ENCODE measurements at regions not wholly inside any gene's neighbourhood (a gene's known extent, or its start where the extent isn't known, plus 50 kb on each side); places are given as distances from the start of the nearest gene placed in this dataset.
"Not testable (repeated sequence)": the region's sequence is repeated elsewhere in the genome, so short reads cannot be mapped to it uniquely, and the experiment has no call there.

DNA sequence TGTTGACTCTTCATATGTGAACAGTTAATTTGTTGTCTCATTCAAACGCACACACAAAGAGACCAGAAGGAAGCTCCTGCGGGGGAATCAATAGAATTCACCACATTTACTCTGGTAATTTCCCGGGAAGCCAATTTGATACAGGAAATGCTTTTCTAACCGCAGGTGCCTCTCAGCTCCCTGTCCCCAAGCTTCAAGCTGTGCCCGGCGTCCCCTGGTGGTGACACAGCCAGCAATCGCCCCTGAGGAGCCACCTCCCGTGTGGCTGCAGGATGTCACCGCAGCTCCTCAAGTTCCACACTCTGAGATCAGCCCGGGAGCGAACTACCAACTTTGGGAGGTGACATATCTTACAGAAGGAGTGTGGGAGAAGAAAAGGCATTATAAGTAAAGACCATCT lies 318.4 kb downstream of the CEP170 start:
- H3K4me2 ChIP-seq (ENCODE audit: low read depth, low read length); H2AFZ ChIP-seq (ENCODE audit: low read length); H3K79me2 ChIP-seq (ENCODE audit: insufficient read depth, low read length); H3K4me1 ChIP-seq (ENCODE audit: insufficient read depth, low read length); H4K20me1 ChIP-seq (ENCODE audit: insufficient read depth, low read length); FAIRE-seq; H3K27ac ChIP-seq (ENCODE audit: extremely low read length, insufficient read depth, low read length); in situ Hi-C loops (cut with HindIII; ENCODE audit: extremely low pct_ligation_motif_present, low pct_unique_long_range_greater_than_20kb); H3K36me3 ChIP-seq (replicated peaks in 1 of 2; ENCODE audit: control insufficient read depth in 1 of 2, insufficient read depth in 2 of 2, low read length in 2 of 2); POLR2A ChIA-PET; H3K4me3 ChIP-seq (replicated peaks in 1 of 3; ENCODE audit: insufficient read depth in 1 of 3, low read depth in 2 of 3, low read length in 3 of 3); H3K9ac ChIP-seq (ENCODE audit: insufficient read depth, low read depth, low read length); H3K9me3 ChIP-seq (ENCODE audit: low read length); H3K27me3 ChIP-seq (ENCODE audit: control insufficient read depth in 1 of 2, insufficient read depth in 2 of 2, low read length in 2 of 2); BruUV-seq (replicated peaks); CTCF ChIA-PET (ENCODE audit: low intra/inter-chr PET ratio, low total read pairs): not testable (repeated sequence)
- intact Hi-C loops (cut with micrococcal nuclease; ENCODE audit: unreplicated experiment) = loop anchor here (2.0 kb wide), 1 partner anchor 108 kb away; no protein-coding TSS in a partner anchor
- ATAC-seq (peak; percentile 100), DNase-seq (ENCODE audit: low spot score) (peak; percentile 5)
- TF ChIP-seq, protein P1, sequence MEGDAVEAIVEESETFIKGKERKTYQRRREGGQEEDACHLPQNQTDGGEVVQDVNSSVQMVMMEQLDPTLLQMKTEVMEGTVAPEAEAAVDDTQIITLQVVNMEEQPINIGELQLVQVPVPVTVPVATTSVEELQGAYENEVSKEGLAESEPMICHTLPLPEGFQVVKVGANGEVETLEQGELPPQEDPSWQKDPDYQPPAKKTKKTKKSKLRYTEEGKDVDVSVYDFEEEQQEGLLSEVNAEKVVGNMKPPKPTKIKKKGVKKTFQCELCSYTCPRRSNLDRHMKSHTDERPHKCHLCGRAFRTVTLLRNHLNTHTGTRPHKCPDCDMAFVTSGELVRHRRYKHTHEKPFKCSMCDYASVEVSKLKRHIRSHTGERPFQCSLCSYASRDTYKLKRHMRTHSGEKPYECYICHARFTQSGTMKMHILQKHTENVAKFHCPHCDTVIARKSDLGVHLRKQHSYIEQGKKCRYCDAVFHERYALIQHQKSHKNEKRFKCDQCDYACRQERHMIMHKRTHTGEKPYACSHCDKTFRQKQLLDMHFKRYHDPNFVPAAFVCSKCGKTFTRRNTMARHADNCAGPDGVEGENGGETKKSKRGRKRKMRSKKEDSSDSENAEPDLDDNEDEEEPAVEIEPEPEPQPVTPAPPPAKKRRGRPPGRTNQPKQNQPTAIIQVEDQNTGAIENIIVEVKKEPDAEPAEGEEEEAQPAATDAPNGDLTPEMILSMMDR (CRISPR knock-in tag; IDR thresholded peaks at IDR 0.05) = peak; percentile 57
- TF ChIP-seq STAG1 (CRISPR knock-in tag; IDR thresholded peaks at IDR 0.05) = peak; percentile 47
- WGBS (ENCODE audit: low lambda C conversion rate) = 0% methylated on average over 9 of the region's 11 CpGs

DNA sequence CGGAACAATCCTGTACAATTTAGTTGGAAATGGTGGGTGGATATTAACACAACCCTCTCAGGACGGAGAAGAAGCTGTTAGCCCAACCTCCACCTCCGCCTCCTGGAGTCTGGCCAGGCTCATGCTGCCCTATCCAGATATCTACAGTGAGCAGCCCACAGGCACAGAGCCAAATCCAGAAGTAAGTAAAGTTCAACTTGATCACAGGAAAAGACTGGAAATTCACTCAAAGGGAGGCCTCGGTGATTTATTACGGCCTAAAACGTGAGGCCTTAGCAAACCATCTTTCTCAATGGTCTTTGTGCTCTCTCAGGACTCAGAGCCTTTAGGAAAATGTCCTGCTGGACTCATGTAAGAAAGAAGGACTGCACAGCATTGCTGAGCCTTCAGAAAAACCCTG lies 330.4 kb downstream of the CEP170 start:
- WGBS (ENCODE audit: low lambda C conversion rate) = 25% methylated on average over 6 of the region's 6 CpGs
- FAIRE-seq; H3K9ac ChIP-seq (ENCODE audit: insufficient read depth, low read depth, low read length); H3K4me2 ChIP-seq (ENCODE audit: low read depth, low read length); H4K20me1 ChIP-seq (ENCODE audit: insufficient read depth, low read length); H3K27me3 ChIP-seq (ENCODE audit: control insufficient read depth in 1 of 2, insufficient read depth in 2 of 2, low read length in 2 of 2); H3K4me3 ChIP-seq (replicated peaks in 1 of 3; ENCODE audit: insufficient read depth in 1 of 3, low read depth in 2 of 3, low read length in 3 of 3); H3K36me3 ChIP-seq (replicated peaks in 1 of 2; ENCODE audit: control insufficient read depth in 1 of 2, insufficient read depth in 2 of 2, low read length in 2 of 2); H3K4me1 ChIP-seq (ENCODE audit: insufficient read depth, low read length); BruUV-seq (replicated peaks); H3K27ac ChIP-seq (ENCODE audit: extremely low read length, insufficient read depth, low read length); H3K9me3 ChIP-seq (ENCODE audit: low read length); DNase-seq (ENCODE audit: low spot score); H3K79me2 ChIP-seq (ENCODE audit: insufficient read depth, low read length); ATAC-seq; in situ Hi-C loops (cut with HindIII; ENCODE audit: extremely low pct_ligation_motif_present, low pct_unique_long_range_greater_than_20kb); POLR2A ChIA-PET; CTCF ChIA-PET (ENCODE audit: low intra/inter-chr PET ratio, low total read pairs); intact Hi-C loops (cut with micrococcal nuclease; ENCODE audit: unreplicated experiment); H2AFZ ChIP-seq (ENCODE audit: low read length): not testable (repeated sequence)

DNA sequence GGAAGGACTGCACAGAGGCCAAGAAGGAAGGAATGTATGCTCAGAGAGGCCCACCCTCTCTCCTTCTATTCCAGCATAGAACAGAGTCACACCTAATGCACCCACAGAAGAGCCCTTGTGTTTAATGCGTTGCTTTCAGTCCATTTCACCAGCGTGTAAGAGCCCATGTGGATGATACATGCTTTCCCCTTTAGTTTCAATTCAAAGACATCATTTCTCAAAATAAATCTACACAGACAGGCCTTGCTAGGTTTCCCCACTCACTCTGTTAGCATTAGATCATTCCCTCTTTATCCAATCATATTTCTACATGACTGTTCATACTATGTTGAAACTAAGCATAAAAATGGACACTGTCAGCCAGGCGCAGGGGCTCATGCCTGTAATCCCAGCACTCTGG lies 331.5 kb downstream of the CEP170 start:
- H3K4me2 ChIP-seq (ENCODE audit: low read depth, low read length); POLR2A ChIA-PET; H3K27me3 ChIP-seq (ENCODE audit: control insufficient read depth in 1 of 2, insufficient read depth in 2 of 2, low read length in 2 of 2); BruUV-seq (replicated peaks); ATAC-seq; H3K9me3 ChIP-seq (ENCODE audit: low read length); CTCF ChIA-PET (ENCODE audit: low intra/inter-chr PET ratio, low total read pairs); intact Hi-C loops (cut with micrococcal nuclease; ENCODE audit: unreplicated experiment); H2AFZ ChIP-seq (ENCODE audit: low read length); H3K9ac ChIP-seq (ENCODE audit: insufficient read depth, low read depth, low read length); H3K36me3 ChIP-seq (replicated peaks in 1 of 2; ENCODE audit: control insufficient read depth in 1 of 2, insufficient read depth in 2 of 2, low read length in 2 of 2); FAIRE-seq; DNase-seq (ENCODE audit: low spot score); in situ Hi-C loops (cut with HindIII; ENCODE audit: extremely low pct_ligation_motif_present, low pct_unique_long_range_greater_than_20kb); H3K4me1 ChIP-seq (ENCODE audit: insufficient read depth, low read length); H4K20me1 ChIP-seq (ENCODE audit: insufficient read depth, low read length); H3K4me3 ChIP-seq (replicated peaks in 1 of 3; ENCODE audit: insufficient read depth in 1 of 3, low read depth in 2 of 3, low read length in 3 of 3); H3K79me2 ChIP-seq (ENCODE audit: insufficient read depth, low read length); H3K27ac ChIP-seq (ENCODE audit: extremely low read length, insufficient read depth, low read length): not testable (repeated sequence)
- 30% methylated on average over 3 of the region's 3 CpGs for WGBS (ENCODE audit: low lambda C conversion rate)

DNA sequence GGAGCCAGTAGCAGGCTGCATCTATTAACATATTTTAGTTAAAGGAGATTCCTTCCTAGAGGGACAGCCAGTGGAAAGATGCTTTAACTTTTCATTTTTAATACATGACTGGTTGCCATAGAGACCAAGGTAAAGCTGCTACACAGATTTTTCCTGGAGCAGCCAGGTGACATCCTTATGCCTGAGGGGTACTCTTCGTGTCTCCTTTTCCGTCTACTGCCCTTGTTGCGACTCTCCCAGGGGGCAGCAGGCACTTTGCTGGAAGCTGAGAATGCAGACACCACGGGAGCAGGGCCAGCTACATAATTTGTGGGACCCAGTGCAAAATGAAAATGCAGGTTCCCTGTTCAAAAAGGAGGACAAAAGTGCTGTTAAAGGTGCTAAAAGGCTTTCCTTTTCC lies 340.4 kb downstream of the CEP170 start:
- DNase-seq (ENCODE audit: low spot score); POLR2A ChIA-PET; H3K9ac ChIP-seq (ENCODE audit: insufficient read depth, low read depth, low read length); H2AFZ ChIP-seq (ENCODE audit: low read length); H3K79me2 ChIP-seq (ENCODE audit: insufficient read depth, low read length); H3K9me3 ChIP-seq (ENCODE audit: low read length); H3K4me3 ChIP-seq (replicated peaks in 1 of 3; ENCODE audit: insufficient read depth in 1 of 3, low read depth in 2 of 3, low read length in 3 of 3); CTCF ChIA-PET (ENCODE audit: low intra/inter-chr PET ratio, low total read pairs); H3K4me2 ChIP-seq (ENCODE audit: low read depth, low read length); H3K27me3 ChIP-seq (ENCODE audit: control insufficient read depth in 1 of 2, insufficient read depth in 2 of 2, low read length in 2 of 2); ATAC-seq; H3K27ac ChIP-seq (ENCODE audit: extremely low read length, insufficient read depth, low read length); FAIRE-seq; H3K36me3 ChIP-seq (replicated peaks in 1 of 2; ENCODE audit: control insufficient read depth in 1 of 2, insufficient read depth in 2 of 2, low read length in 2 of 2); intact Hi-C loops (cut with micrococcal nuclease; ENCODE audit: unreplicated experiment); H3K4me1 ChIP-seq (ENCODE audit: insufficient read depth, low read length); BruUV-seq (replicated peaks); H4K20me1 ChIP-seq (ENCODE audit: insufficient read depth, low read length); in situ Hi-C loops (cut with HindIII; ENCODE audit: extremely low pct_ligation_motif_present, low pct_unique_long_range_greater_than_20kb): not testable (repeated sequence)
- 0% methylated on average over 4 of the region's 4 CpGs for WGBS (ENCODE audit: low lambda C conversion rate)
